ENCODE measurements at regions not wholly inside any gene's neighbourhood (a gene's known extent, or its start where the extent isn't known, plus 50 kb on each side); places are given as distances from the start of the nearest gene placed in this dataset.

DNA sequence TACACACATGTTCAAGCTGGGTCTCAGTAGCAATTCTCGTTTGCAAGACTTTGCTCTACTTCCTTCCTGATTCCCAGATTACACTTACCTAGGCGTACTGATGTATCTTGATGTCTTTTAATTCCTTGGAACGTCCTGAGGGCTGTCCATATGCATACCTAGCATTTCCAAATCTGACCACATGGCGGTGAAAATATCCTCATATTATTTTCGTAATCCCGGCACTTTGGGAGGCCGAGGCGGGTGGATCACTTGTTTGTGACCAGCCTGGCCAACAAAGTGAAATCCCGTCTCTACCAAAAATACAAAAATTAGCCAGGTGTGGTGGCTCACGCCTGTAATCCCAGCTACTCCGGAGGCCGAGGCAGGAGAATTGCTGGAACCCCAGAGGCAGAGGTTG, 1786.3 kb upstream of the TENM3 start:
- TF ChIP-seq, protein P1, sequence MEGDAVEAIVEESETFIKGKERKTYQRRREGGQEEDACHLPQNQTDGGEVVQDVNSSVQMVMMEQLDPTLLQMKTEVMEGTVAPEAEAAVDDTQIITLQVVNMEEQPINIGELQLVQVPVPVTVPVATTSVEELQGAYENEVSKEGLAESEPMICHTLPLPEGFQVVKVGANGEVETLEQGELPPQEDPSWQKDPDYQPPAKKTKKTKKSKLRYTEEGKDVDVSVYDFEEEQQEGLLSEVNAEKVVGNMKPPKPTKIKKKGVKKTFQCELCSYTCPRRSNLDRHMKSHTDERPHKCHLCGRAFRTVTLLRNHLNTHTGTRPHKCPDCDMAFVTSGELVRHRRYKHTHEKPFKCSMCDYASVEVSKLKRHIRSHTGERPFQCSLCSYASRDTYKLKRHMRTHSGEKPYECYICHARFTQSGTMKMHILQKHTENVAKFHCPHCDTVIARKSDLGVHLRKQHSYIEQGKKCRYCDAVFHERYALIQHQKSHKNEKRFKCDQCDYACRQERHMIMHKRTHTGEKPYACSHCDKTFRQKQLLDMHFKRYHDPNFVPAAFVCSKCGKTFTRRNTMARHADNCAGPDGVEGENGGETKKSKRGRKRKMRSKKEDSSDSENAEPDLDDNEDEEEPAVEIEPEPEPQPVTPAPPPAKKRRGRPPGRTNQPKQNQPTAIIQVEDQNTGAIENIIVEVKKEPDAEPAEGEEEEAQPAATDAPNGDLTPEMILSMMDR (IDR thresholded peaks at IDR 0.05) = no peak
- no peak for TF ChIP-seq POLR2A (IDR thresholded peaks at IDR 0.05)
